Fibroblast of pulmonary artery (primary cell): ENCODE measurements at regions not wholly inside any gene's neighbourhood (a gene's known extent, or its start where the extent isn't known, plus 50 kb on each side); places are given as distances from the start of the nearest gene placed in this dataset.

Experiments
- DNase-seq: peaks from one replicate; pipeline ENCODE4 v3.0.0-alpha.2; 2010; ENCODE audit warnings: low read depth
- H3K4me3 ChIP-seq: replicated peaks from 2 replicates; pipeline ENCODE4 v1.5.1; 2011; ENCODE audit warnings: low read depth, mild to moderate bottlenecking, control low read depth, low read length, moderate library complexity
- TF ChIP-seq, protein P1 (sequence below): IDR thresholded peaks from 2 replicates; pipeline ENCODE4 v1.5.1; 2011; ENCODE audit warnings: mild to moderate bottlenecking, control low read depth, low read length, inconsistent platforms; ENCODE audit errors: missing control alignments

DNA sequence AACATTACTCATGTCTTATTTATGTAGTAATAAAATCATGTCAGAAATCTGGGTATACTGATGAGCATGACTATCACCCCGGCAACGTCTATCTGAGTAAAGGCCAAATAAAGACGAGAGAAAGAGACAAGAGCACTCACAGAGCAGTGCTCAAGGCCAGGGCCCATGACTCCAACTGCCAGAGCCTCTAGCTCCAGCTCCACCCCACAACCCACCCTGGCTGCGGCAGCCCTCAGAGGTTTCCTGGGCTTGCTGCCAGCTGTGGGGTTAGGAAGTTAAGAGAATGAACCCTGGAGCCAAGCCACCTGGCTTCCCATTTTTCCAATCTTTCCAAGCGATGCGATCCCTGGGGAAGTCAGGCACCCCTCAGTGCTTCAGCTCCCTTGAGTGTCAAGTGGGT lies 92.0 kb upstream of the PAX1 start:
- H3K4me3 ChIP-seq, result no peak overlapping the region
- TF ChIP-seq, protein P1, sequence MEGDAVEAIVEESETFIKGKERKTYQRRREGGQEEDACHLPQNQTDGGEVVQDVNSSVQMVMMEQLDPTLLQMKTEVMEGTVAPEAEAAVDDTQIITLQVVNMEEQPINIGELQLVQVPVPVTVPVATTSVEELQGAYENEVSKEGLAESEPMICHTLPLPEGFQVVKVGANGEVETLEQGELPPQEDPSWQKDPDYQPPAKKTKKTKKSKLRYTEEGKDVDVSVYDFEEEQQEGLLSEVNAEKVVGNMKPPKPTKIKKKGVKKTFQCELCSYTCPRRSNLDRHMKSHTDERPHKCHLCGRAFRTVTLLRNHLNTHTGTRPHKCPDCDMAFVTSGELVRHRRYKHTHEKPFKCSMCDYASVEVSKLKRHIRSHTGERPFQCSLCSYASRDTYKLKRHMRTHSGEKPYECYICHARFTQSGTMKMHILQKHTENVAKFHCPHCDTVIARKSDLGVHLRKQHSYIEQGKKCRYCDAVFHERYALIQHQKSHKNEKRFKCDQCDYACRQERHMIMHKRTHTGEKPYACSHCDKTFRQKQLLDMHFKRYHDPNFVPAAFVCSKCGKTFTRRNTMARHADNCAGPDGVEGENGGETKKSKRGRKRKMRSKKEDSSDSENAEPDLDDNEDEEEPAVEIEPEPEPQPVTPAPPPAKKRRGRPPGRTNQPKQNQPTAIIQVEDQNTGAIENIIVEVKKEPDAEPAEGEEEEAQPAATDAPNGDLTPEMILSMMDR, result no peak
- no peak for DNase-seq

DNA sequence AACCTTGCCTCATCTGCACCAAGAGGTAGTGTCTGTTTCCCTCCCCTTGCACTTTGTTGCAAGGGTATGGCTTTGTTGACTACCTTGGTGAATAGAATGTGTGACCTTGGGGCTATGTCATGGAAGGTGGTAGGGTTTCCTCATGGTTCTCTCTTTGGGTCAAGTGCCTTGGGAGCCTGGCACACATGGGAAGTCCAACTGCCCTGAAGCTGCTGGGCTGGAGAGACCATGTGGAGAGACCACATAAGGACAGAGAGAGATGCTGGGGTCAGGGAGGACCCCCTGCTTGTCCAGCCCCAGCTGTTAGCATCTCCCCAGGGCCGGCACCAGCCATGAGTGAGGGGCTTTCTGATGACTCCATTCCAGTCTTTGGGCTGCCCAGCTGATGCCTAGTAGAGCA lies 95.5 kb upstream of the PAX1 start:
- DNase-seq, result no peak
- TF ChIP-seq, protein P1, result no peak
- no peak overlapping the region for H3K4me3 ChIP-seq

DNA sequence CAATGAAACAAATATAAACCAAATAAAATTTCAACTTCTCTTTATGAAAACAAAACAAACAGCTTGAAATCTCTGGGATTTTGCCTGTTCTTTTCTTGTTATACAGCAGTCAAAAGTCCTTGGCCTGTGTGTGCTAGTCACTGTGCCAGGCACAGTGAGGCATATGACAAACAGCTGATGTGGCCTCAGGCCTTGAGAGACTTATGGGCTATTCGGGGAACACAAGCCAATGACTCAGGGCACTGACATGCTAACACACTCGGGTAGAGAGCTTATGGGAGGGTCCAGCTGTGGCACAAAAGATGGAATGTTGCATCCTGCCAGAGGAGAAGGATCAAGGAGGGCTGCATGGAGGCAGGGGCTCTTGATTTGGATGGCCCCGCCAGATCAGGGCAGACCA lies 95.4 kb upstream of the NKX2-2 start:
- DNase-seq, result no peak
- no peak overlapping the region for H3K4me3 ChIP-seq
- TF ChIP-seq, protein P1, result no peak

DNA sequence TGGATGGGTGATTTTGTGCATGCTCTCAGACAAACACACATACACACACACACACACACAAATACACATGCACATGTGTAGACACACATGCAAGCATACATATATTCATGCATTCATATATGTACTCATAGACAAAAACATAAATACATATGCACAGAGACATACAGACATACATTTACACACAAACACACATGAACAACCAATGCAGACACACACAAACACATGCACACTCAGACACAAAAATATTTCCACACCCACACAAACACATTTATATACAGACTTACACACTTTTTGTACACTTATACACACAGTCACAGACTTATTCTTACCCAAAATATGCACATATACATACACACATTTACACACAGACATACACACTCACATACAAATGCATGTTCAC lies 94.9 kb upstream of the NKX2-2 start:
- TF ChIP-seq, protein P1, result no peak
- DNase-seq, result no peak
- H3K4me3 ChIP-seq, result no peak overlapping the region

DNA sequence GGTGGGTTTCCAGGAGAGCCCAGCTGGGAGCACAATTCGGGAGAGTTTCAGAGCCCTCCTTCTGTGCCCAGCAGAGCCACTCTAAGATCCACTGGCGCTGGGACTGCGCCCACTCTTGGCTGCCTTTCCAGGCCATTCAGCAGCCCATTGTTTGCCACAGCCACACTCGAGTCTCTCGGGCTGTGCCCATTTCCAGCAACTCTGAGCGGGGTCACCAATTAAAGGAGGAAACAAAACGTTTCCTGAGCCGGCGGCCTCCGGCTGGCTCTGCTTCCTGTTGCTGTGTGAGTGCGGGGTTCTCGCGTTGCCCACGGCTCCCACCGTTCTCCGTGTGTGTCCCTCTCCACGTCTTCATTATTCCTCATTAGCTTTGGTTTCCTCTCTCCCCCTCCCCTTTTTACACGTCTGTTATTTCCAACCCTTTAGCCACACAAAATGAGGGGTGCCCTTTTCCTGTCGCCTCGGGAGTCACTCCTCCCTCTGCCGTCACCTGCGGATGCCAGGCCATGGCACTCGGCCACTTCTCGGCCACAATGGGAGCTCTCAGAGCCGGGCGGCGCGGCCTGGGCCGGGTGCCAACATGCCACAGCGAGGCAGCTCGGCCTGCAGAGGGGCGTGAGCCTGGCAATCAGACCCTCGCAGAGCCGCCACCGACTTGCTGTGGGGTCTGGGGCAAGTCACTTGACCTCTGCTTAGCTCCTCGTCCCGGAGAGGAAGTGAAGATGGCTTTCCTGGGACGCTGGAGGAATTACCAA lies 94.3 kb upstream of the NKX2-2 start:
- H3K4me3 ChIP-seq, result no peak overlapping the region
- no peak for DNase-seq
- TF ChIP-seq, protein P1, result no peak

DNA sequence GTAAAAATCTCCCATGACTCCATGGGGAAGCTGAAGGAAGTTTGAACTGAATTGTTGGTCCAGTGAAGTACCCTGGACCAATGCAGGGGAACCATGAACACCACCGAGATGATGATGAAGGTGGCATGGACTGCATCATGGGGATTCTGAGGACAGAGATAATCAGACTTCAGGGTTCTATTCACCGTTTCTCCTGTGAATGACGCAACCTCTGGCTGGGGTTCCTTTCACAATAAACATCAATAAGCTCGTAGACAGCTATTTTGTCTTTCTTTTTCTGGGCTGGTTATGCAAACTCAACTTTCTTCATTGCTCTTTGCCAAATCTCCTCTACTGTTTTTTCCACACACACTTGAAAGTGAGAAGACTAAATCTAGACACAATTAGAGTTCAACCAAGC lies 87.9 kb upstream of the NKX2-2 start:
- H3K4me3 ChIP-seq, result no peak overlapping the region
- TF ChIP-seq, protein P1, result no peak
- no peak for DNase-seq

DNA sequence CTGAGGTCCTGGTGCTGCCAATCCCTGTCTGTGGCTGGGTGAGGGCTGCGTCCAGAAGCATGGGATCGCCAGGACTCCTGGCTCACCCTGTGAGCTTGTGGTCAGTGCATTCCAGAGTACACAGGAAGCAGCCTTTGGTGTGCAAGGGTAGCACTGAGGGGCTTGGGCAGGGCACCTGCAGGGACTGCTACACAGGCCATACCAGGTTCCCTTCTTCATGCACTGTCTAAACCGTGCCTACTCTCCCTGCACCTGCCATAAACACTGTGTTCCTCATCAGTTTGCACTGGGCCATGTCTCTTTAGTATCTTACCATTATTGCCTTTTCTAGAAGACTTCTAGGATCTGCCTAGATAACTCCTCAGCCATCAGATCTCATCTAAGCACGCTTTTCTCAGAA lies 72.8 kb upstream of the NKX2-2 start:
- TF ChIP-seq, protein P1, result no peak
- no peak for DNase-seq

More for the DNA sequence above, 72.8 kb upstream of the NKX2-2 start:
- H3K4me3 ChIP-seq, result no peak overlapping the region
